HL-60 (cell line): ENCODE measurements at regions not wholly inside any gene's neighbourhood (a gene's known extent, or its start where the extent isn't known, plus 50 kb on each side); places are given as distances from the start of the nearest gene placed in this dataset.

Experiments used
- GABPA ChIP-seq: IDR thresholded peaks from 2 replicates; pipeline ENCODE4 v1.6.1; 2012; ENCODE audit warnings: low read depth
- POLR2AphosphoS5 ChIP-seq: IDR thresholded peaks from 2 replicates; pipeline ENCODE4 v1.6.1; 2012; ENCODE audit warnings: low read depth
- TF ChIP-seq, protein P1 (sequence below): IDR thresholded peaks from one replicate; pipeline ENCODE4 v1.5.1; 2011; ENCODE audit warnings: low read length, control low read depth, inconsistent platforms; ENCODE audit not compliant: insufficient read depth

DNA sequence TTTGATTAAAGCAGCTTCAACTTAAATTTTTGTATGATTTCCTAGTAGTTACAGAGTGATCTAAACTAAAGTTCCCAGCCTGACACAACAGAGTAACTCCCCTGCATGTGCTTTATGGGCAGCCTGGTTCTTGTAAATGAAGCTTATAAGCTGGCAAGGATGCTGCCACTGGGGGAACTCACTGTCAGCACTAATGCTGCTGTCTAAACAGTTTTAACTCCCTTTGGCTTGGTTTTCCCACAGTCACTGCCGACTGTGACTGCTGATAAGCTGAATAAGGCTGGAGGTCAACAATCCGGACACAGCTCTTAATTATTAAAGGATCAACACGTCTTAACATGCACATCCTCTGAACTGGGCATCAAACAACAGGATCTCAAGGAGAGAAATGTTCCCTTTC, 130.1 kb downstream of the OTUD1 start:
- TF ChIP-seq, protein P1, sequence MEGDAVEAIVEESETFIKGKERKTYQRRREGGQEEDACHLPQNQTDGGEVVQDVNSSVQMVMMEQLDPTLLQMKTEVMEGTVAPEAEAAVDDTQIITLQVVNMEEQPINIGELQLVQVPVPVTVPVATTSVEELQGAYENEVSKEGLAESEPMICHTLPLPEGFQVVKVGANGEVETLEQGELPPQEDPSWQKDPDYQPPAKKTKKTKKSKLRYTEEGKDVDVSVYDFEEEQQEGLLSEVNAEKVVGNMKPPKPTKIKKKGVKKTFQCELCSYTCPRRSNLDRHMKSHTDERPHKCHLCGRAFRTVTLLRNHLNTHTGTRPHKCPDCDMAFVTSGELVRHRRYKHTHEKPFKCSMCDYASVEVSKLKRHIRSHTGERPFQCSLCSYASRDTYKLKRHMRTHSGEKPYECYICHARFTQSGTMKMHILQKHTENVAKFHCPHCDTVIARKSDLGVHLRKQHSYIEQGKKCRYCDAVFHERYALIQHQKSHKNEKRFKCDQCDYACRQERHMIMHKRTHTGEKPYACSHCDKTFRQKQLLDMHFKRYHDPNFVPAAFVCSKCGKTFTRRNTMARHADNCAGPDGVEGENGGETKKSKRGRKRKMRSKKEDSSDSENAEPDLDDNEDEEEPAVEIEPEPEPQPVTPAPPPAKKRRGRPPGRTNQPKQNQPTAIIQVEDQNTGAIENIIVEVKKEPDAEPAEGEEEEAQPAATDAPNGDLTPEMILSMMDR: no peak
- TF ChIP-seq POLR2AphosphoS5: no peak
- no peak for TF ChIP-seq GABPA
